Myocyte (in vitro differentiated cells): ENCODE measurements at regions not wholly inside any gene's neighbourhood (a gene's known extent, or its start where the extent isn't known, plus 50 kb on each side); places are given as distances from the start of the nearest gene placed in this dataset.
"Not testable (repeated sequence)": the region's sequence is repeated elsewhere in the genome, so short reads cannot be mapped to it uniquely, and the experiment has no call there.

Experiments used
- DNase-seq: peaks from one replicate; pipeline ENCODE4 v3.0.0-alpha.2; 2012; ENCODE audit warnings: low read depth

GRCh38 chr12:68387338-68387737 is 55.2 kb upstream of the MDM1 start:
- no peak for DNase-seq

- no peak for DNase-seq
Measured at GRCh38 chr12:68389305-68389704, 57.1 kb upstream of the MDM1 start.

GRCh38 chr12:68391937-68392336 is 59.8 kb upstream of the MDM1 start:
- DNase-seq = no peak

- DNase-seq = no peak
Measured at GRCh38 chr12:68392376-68392775, 60.2 kb upstream of the MDM1 start.

GRCh38 chr12:68393417-68393816 is 61.3 kb upstream of the MDM1 start:
- no peak for DNase-seq

GRCh38 chr12:68397566-68398158 is 65.5 kb upstream of the MDM1 start:
- no peak for DNase-seq

- not testable (repeated sequence) for DNase-seq
Measured at GRCh38 chr12:68398689-68399088, 66.5 kb upstream of the MDM1 start.

GRCh38 chr12:68400226-68400829 is 68.2 kb upstream of the MDM1 start:
- no peak for DNase-seq

- DNase-seq = no peak
Measured at GRCh38 chr12:68402422-68402821, 70.3 kb upstream of the MDM1 start.

GRCh38 chr12:68403296-68403695 is 71.1 kb upstream of the MDM1 start:
- DNase-seq = no peak

- DNase-seq = no peak
Measured at GRCh38 chr12:68403711-68404110, 71.5 kb upstream of the MDM1 start.

GRCh38 chr12:68405343-68405781 is 73.2 kb upstream of the MDM1 start:
- DNase-seq = no peak

GRCh38 chr12:68406134-68406576 is 74.0 kb upstream of the MDM1 start:
- DNase-seq = peak; percentile 89

GRCh38 chr12:68406911-68407310 is 74.7 kb upstream of the MDM1 start:
- DNase-seq = no peak

GRCh38 chr12:68410018-68410660 is 78.0 kb upstream of the MDM1 start:
- no peak for DNase-seq

- DNase-seq = no peak
Measured at GRCh38 chr12:68411371-68411770, 79.2 kb upstream of the MDM1 start.

- no peak for DNase-seq
Measured at GRCh38 chr12:68414988-68415387, 82.8 kb upstream of the MDM1 start.

GRCh38 chr12:68416350-68416749 is 84.2 kb upstream of the MDM1 start:
- DNase-seq = no peak

- no peak for DNase-seq
Measured at GRCh38 chr12:68416826-68417225, 84.7 kb upstream of the MDM1 start.

- no peak for DNase-seq
Measured at GRCh38 chr12:68418137-68418460, 85.9 kb upstream of the MDM1 start.

GRCh38 chr12:68420225-68421010 is 88.3 kb upstream of the MDM1 start:
- no peak for DNase-seq

GRCh38 chr12:68422159-68422558 is 90.0 kb upstream of the MDM1 start:
- DNase-seq = no peak
